Stimulated activated CD8-positive, alpha-beta memory T cell treated with anti-CD3 and anti-CD28 coated beads, Interleukin-12 subunit alpha, Interleukin-12 subunit beta, amount 100 ng/mL, for 1 hour (primary cell): ENCODE measurements at regions not wholly inside any gene's neighbourhood (a gene's known extent, or its start where the extent isn't known, plus 50 kb on each side); places are given as distances from the start of the nearest gene placed in this dataset.

Experiments used
- DNase-seq: peaks from one replicate; pipeline ENCODE4 v3.0.0-alpha.2; 2020; ENCODE audit warnings: low read depth

DNA sequence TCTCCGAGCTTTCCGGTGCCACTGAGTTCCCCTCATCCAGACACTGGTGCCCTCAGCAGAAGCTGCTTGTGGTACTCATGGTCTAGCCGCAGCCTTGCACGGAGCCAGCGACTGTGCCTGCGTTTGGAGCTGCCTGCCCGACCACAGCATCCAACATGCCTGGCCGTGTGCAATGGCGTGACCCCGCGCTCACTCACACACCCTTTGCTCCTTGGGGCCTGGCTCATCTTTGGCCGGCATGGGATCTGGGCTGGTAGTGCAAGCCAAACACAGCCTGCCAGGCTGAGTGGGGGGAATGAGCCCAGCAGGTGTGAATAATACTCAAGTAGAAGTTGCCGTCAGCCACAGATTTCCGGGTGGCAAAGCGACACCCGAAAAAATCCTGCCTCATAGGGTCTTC, 1178.7 kb upstream of the GBE1 start:
- DNase-seq: no peak

- no peak for DNase-seq
Measured at GRCh38 chr3:82939491-82940097, 1178.1 kb upstream of the GBE1 start.

- no peak for DNase-seq
Measured at GRCh38 chr3:82938821-82939328, 1177.4 kb upstream of the GBE1 start.

DNA sequence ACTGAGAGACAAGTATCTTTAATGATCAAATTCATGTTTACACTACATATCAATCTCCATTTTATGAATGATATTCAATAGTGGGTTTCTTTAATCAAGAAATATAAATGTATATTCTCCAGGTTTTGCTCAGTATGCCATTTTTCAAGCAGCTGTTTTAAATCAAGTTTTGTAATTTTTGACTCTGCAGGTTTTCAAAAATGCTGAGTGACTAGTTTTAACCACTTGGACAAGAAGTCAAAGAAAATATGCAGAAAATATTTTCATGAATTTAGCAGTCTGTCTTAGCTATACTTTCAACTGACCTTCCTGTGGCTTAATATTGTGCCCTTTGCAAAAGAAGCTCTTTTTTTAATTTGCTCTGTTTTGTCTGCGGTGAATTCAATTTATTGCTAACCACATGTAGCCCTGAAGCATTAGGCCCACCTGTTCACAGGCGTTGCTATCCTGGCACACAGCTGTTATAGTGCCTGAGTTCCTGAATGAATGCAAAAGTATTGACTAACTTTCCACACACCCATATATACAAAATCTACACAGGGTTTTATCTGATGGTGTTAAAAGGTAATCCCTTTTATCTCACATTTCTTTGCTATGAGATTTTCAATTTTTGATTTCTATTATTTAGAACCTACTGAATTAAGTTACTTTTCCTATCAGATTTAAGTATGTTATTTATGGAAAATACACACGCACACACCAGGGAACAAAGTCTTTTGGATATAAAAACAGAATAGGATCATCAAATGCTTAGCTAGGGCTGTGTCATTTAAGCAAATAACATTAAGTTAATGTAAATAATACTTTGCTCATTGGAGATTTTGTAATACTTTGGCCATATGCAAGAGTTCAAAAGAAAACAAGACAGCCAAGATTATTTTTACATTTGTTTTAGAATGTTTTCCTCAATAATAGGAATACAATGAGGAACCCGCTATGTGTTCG, 1166.1 kb upstream of the GBE1 start:
- DNase-seq: no peak

DNA sequence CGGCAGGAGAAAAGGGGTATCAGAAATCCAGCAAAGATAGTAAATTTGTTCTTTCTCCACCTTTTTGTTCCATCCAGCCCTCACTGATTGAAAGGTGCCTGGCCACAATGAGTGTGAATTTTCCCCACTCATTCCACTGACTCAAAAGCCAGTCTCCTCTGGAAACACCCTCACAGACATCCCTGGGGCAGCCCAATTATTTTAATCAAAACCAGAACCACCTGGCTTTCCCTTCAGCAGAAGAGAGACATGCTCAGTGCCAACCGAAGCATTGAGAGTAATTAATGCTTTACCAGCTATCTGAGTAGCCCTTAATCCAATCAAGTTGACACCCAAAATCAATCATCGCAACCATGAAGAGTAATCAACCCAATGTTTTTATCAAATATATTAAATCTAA, 1129.6 kb upstream of the GBE1 start:
- no peak for DNase-seq

DNA sequence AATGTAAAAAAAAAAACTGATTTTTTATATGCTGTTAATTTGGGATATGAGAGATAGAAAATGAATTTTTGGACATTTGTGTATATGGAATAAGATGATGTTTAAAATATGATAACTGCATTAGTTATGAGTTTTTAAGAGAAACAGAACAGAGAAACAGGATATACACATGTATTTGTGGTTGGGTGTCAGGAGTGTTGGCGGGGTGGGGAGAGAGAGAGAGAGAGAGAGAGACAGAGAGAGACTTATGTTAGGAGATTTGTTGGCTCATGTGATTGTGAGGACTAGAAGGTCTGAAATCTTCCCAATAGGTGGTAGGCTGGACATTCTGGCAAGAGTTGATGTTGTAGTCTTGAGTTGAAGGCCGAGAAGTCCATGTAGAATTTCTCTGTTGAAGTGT, 1121.6 kb upstream of the GBE1 start:
- DNase-seq: no peak

DNA sequence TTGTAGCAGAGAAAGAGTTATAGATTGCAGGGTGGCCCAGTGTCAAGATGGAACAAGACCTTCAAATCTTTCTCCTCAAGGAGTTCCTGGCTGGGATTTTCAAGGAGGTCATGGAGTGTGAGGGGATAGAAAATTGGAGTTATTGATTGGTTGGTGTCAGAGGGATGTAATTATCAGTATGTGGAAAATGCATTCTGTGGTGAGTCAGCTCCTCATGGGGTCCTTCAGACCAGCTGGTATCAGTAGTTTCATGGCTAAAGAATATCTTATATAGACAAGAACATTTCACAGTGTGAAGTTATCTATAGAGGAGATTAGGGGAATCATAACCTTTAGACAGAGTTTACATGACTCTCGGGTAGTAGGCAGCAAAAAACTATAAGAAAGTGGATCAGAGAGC, 1114.0 kb upstream of the GBE1 start:
- DNase-seq: no peak

DNA sequence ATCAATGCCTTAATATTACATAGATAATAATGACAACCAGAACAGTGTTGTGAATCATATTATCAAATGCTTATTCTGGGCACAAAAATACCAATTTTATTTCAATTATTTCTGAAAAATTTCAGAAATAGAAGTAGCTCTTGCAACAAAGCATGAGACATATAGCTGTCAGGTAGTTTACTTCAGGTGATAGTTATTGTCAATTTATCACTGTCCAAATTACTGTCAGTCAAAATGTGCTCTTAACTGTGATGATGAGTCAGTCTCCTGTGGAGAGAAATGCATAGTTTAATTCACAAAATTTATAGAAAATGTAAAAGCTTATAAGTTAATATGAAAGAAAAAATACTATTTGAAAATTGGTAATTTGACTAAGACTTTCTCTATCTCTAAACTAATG, 1078.4 kb upstream of the GBE1 start:
- no peak for DNase-seq

GRCh38 chr3:82834098-82834497, 1072.7 kb upstream of the GBE1 start:
- DNase-seq: no peak

DNA sequence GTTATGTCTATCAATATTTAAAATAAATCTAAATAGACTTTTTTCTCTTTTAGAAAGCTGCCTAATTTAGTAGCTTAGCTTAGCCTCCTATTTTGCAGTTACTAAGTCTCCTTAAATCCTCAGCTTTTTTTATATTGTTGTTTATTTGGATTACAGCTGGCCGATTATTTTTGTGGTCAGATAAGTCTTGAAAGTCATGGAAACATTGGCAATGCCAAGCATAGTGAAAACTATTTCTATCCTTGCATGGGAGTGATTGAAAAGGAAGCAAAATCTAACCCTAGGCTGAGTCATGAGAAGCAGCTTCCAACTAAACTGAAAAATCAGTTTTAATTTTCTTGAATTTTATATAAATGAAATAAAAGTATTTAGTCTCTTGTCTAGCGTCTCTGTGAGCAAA, 1063.0 kb upstream of the GBE1 start:
- DNase-seq: no peak

DNA sequence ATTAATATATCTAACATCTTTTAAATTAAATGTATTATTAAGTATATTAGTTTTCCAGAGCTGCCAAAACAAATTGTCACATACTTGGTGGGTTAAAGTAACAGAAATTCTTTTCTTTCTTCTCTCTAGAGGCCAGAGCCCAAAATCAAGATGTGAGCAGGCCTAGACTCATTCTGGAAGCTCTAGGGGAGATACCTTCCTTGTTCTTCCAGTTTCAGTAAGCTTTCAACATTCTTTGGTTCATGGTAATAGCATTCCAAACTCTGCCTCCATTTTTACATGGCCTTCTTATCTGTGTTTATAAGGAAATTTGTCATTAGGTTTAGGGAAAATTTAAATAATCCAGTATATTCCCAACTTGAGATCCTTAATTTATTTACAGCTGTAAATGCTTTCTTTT, 1054.6 kb upstream of the GBE1 start:
- DNase-seq: no peak

DNA sequence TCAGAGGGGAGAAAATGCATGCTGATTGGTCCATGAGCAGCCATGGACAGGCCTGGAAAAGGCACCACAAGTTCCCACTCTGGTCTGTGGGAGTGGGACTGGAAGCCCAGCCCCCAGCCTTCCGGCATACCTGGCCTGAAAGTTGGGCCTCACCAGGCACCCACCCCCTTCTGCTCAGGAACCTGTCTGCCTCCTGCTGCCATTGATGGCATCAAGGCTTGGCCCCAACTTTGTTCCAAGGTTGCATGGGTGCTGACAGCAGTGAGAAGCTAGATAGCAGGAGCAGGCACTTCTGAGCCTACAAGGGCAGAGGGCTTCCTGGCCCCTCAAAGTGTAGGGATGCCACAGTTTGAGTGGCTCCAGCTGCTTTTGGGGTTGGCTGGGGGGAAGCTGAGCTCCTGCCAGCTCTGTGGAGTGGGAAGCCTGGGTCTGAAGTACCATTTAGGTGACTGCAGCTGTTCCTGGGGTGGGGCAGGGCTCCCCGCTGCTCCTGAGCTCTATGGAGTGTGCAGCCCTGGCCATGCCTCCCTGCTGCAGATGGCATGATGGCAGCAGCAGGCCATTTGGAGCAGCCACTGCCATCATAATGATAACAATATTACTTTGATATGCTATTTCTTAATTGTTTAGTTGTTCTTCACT, 1054.1 kb upstream of the GBE1 start:
- no peak for DNase-seq

GRCh38 chr3:82814660-82815059, 1053.2 kb upstream of the GBE1 start:
- DNase-seq: no peak

GRCh38 chr3:82807781-82808180, 1046.3 kb upstream of the GBE1 start:
- DNase-seq: no peak

GRCh38 chr3:82802501-82802900, 1041.1 kb upstream of the GBE1 start:
- DNase-seq: no peak

DNA sequence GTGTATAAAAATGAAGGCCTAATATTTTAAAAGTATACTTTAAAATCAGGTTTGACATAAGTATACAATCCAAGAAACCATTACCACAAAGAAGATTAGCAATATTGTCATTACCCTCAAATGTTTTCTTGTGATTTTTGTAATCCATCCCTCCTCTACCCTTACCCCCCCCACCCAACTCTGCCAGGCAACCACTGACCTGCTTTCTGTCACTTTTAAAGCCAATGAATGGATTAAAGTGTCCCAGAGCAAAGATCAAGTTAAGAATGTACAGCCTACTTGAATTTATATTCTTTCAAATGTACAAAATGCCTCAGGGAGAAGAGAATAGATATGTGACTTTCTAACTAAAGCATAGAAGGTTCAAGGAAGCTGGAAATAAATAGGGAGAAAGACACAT, 1038.8 kb upstream of the GBE1 start:
- DNase-seq: no peak

DNA sequence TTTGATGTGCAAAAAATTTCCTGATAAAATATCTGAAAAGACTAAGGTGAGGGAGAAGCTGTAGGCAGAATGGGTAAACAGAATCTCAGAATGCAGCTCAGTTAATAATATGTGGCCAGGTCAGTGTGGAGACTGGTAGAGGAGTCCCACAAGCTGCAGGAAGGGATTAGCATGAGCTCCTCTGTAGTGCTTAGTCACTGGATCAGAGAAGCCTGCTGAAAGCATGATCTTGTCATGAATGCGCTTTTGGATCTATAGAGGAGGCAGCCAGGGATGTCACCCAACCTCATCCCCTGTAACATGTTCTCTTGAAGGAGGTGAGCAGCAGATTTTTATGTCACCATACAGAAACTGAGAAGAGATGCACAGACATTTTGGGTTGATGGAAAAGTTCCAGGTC, 1035.3 kb upstream of the GBE1 start:
- DNase-seq: no peak

DNA sequence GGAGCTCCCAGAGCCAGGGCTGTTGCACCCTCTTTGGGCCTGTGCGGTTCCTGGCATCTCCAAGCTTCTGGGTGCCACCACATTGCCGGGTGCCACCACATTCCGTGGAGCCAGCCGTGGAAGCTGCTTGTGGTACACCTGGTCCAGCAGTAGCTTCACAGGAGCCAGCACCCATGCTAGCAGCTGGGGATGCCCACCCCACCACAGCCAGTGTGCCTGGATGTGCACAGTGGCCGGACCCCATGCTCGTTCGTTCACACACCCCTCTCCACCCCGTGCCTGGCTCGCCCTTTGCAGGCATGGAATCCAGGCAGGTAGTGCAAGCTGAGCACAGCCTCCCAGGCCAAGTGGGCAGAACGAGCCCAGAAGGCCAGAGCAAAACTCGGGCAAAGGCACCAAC, 1029.8 kb upstream of the GBE1 start:
- DNase-seq: no peak

- no peak for DNase-seq
Measured at GRCh38 chr3:82790307-82791097, 1029.1 kb upstream of the GBE1 start.

GRCh38 chr3:82783194-82783593, 1021.7 kb upstream of the GBE1 start:
- DNase-seq: no peak

DNA sequence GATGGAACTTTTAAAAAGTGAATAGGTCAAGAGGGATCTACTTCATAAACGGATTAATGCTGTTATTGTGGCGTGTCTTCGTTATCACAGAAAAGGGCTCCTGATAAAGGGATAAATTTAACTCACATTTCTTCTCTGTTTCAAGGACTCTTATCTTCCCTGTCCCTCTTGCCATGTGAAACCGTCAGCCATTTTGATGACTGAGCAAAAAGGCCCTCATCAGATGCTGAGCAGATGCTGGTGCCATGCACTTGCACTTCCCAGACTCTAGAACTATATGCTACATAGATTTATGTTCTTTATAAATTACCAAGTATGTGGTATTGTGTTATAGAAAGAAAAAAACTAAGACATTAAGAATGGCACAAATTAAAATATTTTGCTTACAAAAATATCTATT, 1011.8 kb upstream of the GBE1 start:
- no peak for DNase-seq

- no peak for DNase-seq
Measured at GRCh38 chr3:82764521-82764920, 1003.1 kb upstream of the GBE1 start.
